Omental fat pad (tissue), 3 donors: ENCODE measurements at regions not wholly inside any gene's neighbourhood (a gene's known extent, or its start where the extent isn't known, plus 50 kb on each side); places are given as distances from the start of the nearest gene placed in this dataset.

Experiments
- ATAC-seq: fragments of 150-250 bp; one replicate; pipeline ENCODE4 v1.9.1; 2016; ENCODE audit warnings: mild to moderate bottlenecking, moderate library complexity; ENCODE audit not compliant: low FRiP score
- DNase-seq: peaks from one replicate; pipeline ENCODE4 v3.0.0-alpha.2; 2019; ENCODE audit warnings: low spot score
- CTCF ChIP-seq, 3 donors: fragments of 450-650 bp; IDR thresholded peaks; one replicate each; pipeline ENCODE4 v1.5.1; 2016 to 2017; ENCODE audit warnings: antibody characterized with exemption in 3 of 3, mild to moderate bottlenecking in 3 of 3, moderate library complexity in 2 of 3

- no peak for ATAC-seq
- no peak for DNase-seq
- no peak for TF ChIP-seq CTCF (IDR thresholded peaks at IDR 0.05)
These were observed 269.3 kb downstream of the PPP1R3A start for GRCh38 chr7:113649556-113649955.

- DNase-seq (no peak), ATAC-seq (no peak)
- no peak for TF ChIP-seq CTCF (IDR thresholded peaks at IDR 0.05)
These were observed 279.6 kb downstream of the PPP1R3A start for GRCh38 chr7:113639221-113639620.

GRCh38 chr7:113636727-113637421, 281.9 kb downstream of the PPP1R3A start:
- no peak for DNase-seq
- no peak for TF ChIP-seq CTCF (IDR thresholded peaks at IDR 0.05)
- ATAC-seq = no peak

- ATAC-seq (no peak), DNase-seq (no peak)
- TF ChIP-seq CTCF (IDR thresholded peaks at IDR 0.05) = no peak
These were observed 283.3 kb downstream of the PPP1R3A start for GRCh38 chr7:113635492-113635891.

GRCh38 chr7:113633073-113633472, 285.7 kb downstream of the PPP1R3A start:
- no peak for TF ChIP-seq CTCF (IDR thresholded peaks at IDR 0.05)
- DNase-seq (no peak), ATAC-seq (no peak)

- ATAC-seq = no peak
These were observed 289.6 kb downstream of the PPP1R3A start for GRCh38 chr7:113628948-113629847.

More at GRCh38 chr7:113628948-113629847, 289.6 kb downstream of the PPP1R3A start:
- no peak for DNase-seq
- TF ChIP-seq CTCF (IDR thresholded peaks at IDR 0.05) = no peak
